ENCODE measurements at regions not wholly inside any gene's neighbourhood (a gene's known extent, or its start where the extent isn't known, plus 50 kb on each side); places are given as distances from the start of the nearest gene placed in this dataset.

GRCh38 chr14:26932606-26933005, 334.8 kb upstream of the NOVA1 start:
- DNase-seq = no peak

DNA sequence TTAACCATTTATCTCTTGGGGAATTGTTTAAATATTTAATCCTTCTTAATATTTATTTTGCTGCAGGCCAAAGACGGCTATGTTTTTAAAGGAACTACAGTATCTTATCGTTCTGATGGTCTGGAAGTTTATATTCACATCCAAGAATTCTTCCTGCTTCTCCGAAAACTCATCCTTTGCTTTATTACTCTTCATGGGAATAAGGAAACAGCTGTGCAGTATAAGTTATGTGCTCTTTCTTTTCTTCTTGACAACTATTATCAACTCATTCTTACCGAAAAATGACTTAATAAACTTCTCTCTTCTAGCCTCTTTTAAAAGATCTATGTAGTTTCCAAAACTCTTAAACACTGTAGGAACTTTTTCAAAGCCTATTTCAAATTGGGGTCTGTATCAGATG, 335.6 kb upstream of the NOVA1 start:
- DNase-seq = no peak

DNA sequence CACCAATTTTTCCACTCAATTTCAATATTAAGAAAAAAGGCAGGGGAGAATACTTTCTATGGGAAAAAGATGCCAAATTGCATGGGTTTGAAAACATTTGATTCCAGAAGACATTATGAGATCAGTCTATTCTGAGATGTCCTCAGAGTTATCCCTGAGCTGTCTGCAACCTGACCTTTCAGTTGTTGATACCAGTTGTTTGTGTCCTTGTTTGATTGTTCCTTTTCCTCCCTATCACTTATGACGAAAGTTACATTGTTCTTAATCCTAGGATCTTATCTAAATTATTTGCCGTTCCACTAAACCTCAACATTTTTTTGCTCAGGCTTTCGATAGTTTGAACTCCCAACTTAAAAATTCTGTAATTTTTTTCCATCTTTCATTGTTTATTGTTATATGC, 336.3 kb upstream of the NOVA1 start:
- no peak for DNase-seq

DNA sequence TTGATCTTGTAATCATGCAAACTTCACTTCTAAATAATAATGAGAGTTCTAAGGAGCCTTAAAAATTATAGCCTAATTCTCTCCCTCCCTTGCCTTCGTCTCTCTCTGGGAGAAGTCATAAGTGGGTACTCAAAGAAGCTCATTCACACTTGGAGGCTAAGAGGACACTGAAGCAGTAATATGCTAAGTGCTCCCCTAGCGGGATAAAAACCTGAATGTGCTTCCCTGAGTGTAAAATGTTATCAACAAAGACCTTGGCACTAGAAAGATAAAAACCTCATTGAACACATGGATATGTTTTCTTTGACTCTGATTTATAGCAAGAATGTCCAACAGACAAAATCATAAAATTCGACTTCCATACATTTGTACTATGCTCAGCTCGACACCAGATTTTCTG, 337.9 kb upstream of the NOVA1 start:
- DNase-seq = no peak

- no peak for DNase-seq
Observed at GRCh38 chr14:26938054-26938453, 340.2 kb upstream of the NOVA1 start.

DNA sequence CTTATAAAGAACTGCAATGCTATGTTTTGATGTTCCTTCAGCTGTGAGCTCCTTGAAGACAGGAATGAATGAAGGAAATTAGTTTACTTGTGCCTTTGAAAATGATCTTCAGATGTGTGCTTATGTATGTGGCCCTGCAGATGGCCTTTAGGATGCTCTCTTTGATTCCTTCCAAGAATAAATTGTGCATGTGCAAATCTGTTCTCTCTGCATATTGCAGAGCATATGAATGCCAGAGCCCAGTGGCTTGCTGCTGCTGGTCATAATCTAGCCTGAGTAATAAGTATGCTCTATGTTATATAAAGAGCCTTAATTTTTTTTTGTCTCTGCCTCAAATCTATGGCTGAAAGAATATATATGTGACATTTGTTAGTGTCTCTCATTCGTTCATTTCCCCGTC, 341.9 kb upstream of the NOVA1 start:
- DNase-seq = no peak

GRCh38 chr14:26941521-26941920, 343.7 kb upstream of the NOVA1 start:
- DNase-seq = no peak

- no peak for DNase-seq
Observed at GRCh38 chr14:26947265-26947664, 349.4 kb upstream of the NOVA1 start.

GRCh38 chr14:26959437-26959836, 361.6 kb upstream of the NOVA1 start:
- no peak for DNase-seq

DNA sequence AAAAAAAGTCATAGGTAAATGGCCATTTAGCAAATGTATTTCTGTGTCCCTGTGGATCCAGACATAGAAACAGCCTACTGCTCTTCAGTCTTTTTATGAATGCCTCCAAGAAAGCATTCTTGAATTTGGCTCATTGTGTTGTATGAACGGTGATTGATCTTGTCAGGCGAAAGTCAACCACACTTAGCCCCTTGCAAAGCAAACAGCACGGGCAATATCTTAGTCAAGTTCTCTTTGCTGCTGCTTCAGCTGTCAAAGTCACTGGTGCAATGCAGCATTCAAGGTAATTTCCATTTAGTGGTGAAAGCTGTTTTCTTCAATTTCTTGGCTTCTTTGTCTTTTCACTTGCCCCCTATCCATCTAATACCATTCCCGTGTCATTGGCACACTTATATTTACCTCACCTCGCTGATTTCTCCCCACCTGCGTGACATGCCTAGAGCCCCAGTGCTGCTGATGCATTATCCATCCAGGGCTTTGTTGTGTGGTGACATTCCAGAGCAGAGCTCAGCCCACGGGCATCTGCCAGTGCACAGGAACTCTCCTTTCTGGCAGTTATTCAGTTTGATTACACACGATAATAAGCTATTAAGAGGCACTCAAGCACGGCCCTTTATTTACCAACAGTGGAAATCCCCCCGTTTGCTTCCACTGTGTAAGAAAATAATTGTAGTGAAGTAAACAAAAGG, 362.3 kb upstream of the NOVA1 start:
- no peak for DNase-seq

DNA sequence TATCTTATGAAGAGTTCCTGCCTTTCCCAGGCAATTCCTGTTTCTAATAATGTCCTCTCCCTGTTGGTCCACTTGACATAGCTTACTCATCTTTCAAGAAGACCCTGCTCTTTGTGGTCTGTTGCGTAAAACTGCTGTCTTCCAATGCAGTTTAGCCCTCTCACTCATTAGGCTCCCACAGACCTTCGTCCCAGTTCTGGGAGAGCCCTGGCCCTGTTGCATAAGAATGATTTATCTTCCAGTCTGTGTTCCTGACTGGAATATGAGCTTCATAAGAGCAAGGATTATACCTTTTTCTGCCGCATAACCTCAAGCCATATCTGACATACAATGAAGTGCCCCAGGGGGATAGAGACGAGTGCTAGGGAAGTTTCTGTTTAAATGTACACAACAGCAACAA, 365.9 kb upstream of the NOVA1 start:
- DNase-seq = no peak

- no peak for DNase-seq
Observed at GRCh38 chr14:26965490-26965889, 367.7 kb upstream of the NOVA1 start.

DNA sequence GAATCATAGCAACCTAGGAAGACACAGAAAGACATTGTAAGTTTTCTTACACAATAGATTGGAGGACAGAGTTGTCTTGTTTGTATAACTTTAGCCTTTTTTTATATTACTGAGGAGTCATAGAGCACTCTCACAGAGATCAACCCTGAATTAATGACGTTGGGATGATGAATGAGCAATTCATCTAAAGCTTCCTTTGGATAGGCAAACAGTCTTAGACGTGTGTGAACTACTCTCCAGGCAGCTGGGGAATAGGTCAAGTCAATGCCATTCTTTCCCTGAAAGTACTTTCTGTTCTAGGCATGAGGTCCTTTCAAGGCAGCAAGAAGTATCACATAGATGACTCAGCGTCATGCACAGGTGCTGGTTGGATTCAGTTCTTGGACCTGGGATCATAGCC, 369.1 kb upstream of the NOVA1 start:
- DNase-seq = no peak

GRCh38 chr14:26974965-26975364, 377.1 kb upstream of the NOVA1 start:
- no peak for DNase-seq

DNA sequence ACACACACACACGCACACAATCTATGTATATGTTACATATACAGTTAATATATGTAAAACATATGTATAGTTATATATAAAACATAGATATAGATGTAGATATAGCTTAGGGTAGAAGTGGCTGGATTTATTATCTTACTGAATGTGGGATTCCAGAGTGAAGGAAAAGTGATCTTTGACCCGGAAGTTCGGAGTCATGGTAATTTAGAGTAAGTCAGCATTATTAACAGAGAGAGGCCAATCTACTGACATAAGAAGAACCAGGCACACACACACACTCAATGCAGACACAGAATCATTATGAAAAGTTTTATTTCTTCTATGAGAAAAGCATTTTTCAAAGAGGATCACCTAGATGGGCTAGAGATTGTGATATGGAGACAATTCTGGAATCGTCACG, 384.2 kb upstream of the NOVA1 start:
- DNase-seq = no peak

- peak; percentile 12 to 29 for DNase-seq
Observed at GRCh38 chr14:26984311-26985177, 386.7 kb upstream of the NOVA1 start.

DNA sequence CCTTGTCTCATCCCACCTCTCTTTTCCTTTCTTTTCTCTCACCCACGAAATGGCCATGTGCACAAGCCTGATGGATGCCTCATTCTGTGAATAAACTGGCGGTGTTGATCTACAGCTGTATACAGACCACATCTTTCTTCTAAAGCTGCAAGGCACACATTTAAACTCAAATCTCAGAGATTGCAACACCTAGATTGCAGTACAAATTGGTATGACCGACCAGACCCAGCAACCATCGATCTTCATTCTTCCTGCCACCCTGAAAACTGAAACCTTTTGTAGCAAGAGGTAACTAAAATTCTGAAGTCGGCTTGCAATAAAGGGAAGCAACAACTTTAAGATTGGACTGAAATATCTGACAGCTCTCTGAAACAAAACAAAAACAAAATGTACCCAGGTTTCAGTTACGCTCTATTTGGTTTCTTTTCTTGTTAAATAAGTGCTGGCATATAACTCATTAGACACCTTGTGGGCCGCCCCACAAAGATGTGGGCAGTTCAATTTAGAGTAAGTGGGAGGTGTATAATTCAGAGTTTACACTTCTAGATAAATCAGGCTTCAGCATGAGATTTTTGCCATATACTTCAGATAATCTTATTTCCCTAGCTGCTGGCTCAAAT, 390.0 kb upstream of the NOVA1 start:
- no peak for DNase-seq

GRCh38 chr14:26990946-26991345, 393.1 kb upstream of the NOVA1 start:
- no peak for DNase-seq

DNA sequence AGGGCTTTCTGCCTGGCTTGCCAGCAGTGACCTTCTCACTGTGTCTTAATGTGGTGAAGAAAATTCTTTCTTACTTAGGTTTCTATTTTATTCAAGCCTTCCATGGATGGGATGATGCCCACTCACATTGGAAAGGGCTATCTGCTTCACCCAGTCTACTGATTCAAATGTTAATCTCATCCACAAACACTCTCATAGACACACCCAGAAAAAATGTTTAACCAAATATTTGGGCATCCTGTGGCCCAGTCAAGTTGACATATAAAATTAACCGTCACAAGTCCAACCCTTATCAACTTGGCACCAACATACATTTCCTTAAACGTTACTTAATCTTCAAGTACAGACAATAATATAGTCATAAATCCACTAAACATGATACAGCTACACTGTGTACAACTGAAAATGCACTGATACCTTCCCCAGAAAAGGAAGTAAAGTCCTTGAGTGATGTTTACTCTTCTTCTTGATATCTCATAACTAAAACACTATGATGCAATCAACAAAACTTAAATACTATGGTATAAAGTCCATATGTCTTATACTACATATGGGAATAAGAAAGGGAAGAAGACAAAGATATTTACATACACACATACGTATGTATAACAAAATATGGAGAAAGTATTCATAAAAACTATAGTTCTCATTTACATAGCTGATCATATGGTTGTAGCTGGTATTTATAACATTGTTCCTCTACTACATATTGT, 394.7 kb upstream of the NOVA1 start:
- no peak for DNase-seq

GRCh38 chr14:26993556-26993955, 395.7 kb upstream of the NOVA1 start:
- DNase-seq = no peak

DNA sequence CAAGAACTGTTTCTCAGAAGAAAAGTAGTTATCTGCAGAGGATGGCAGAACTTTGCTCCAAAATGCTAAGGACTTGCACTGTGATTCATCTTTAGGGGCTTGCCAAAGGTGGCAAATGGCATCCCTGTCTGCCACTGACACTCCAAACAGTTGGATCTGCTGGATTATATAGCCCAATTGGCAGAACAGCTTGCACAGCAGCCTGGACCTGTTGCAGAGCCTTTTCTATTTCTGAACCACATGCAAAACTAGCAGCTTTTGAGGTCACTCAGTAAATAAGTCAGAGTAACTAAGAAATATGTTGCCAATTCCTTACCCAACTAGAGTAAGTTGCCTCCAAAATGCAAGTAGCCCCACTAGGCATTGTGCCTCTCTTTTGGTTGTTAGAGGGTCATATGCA, 397.5 kb upstream of the NOVA1 start:
- DNase-seq = no peak

DNA sequence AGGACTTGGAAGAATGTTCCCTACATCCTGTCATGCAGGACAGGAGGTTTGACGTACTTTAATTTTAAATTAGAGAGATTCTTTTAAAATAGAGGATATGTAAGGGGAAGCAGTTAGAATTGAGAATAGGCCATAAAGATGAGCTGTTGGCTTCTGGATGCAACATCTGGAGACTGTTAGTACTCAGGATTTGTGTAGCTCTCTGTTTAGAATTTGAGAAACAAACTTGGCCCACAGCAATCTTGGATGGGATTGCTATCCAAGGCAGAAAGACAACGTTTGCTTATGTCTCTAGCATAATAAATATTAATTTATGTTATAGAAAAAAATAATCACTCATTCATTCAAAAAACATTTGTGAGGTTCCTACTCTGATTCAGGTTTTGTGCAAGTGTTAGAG, 398.4 kb upstream of the NOVA1 start:
- no peak for DNase-seq

GRCh38 chr14:27002179-27002578, 404.3 kb upstream of the NOVA1 start:
- DNase-seq = no peak

All from NCI-H1930 (cell line).